B cell (primary cell): ENCODE measurements at regions not wholly inside any gene's neighbourhood (a gene's known extent, or its start where the extent isn't known, plus 50 kb on each side); places are given as distances from the start of the nearest gene placed in this dataset.

Source experiments
- CTCF ChIP-seq: fragments of 200-600 bp; IDR thresholded peaks from one replicate; pipeline ENCODE4 v1.8.0; 2022; ENCODE audit warnings: antibody characterized with exemption, mild to moderate bottlenecking
- EZH2 ChIP-seq: IDR thresholded peaks from 2 replicates; pipeline ENCODE4 v1.6.1; 2012; ENCODE audit warnings: borderline replicate concordance, low read depth, mild to moderate bottlenecking, moderate library complexity, low read length; ENCODE audit not compliant: insufficient read depth, poor library complexity, severe bottlenecking

GRCh38 chr3:6262010-6262409, 598.9 kb upstream of the GRM7 start:
- TF ChIP-seq EZH2: no peak
- no peak for TF ChIP-seq CTCF
